ENCODE measurements at regions not wholly inside any gene's neighbourhood (a gene's known extent, or its start where the extent isn't known, plus 50 kb on each side); places are given as distances from the start of the nearest gene placed in this dataset.
"Not testable (repeated sequence)": the region's sequence is repeated elsewhere in the genome, so short reads cannot be mapped to it uniquely, and the experiment has no call there.

DNA sequence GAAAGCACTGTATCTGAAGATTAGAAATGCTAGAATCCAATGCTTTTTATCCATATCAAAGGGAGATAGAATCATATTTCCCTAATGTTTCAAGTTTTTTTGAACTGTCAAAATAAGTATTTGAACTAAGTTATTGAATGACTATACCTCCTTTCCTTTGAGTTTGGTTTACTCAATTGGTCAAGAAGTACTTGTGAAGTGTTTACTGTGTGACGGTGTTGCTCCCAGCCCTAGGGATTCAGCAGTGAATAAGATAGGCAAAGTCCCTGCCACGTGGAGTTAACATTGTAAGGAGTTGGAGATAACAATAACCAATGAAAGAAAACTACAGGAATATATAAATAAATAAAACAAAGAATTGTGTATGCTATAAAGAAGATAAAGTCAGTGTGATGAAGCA, 535.9 kb downstream of the FRK start:
- in situ Hi-C loops (cut with HindIII; ENCODE audit: low pct_unique_long_range_greater_than_20kb, low sequenced_read_pairs) = no loop called here

GRCh38 chr6:115521747-115522146, 538.9 kb downstream of the FRK start:
- in situ Hi-C loops (cut with HindIII; ENCODE audit: low pct_unique_long_range_greater_than_20kb, low sequenced_read_pairs); DNase-seq (ENCODE audit: low read depth): not testable (repeated sequence)

More for the DNA sequence above, 535.9 kb downstream of the FRK start:
- no peak for DNase-seq (ENCODE audit: low read depth)

DNA sequence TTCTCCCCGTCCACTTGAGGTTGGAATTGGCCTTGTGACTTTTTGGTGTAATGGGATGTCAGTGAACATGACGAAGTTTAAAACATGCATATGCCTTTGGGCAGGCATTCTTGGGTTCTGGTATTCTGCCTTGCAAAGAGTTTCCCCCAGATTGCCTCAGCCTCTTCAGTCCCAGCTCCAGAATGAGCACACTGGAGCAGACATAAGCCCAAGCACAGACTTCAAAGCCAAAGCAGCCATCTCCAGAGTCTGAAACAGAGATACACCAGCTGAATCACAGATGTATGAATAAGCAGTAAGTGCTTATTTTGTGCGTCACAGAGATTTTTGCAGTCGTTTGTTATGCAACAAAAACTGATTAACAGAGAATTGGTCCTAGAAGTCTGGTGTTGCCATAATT, 546.0 kb downstream of the FRK start:
- in situ Hi-C loops (cut with HindIII; ENCODE audit: low pct_unique_long_range_greater_than_20kb, low sequenced_read_pairs) = no loop called here
- no peak for DNase-seq (ENCODE audit: low read depth)

DNA sequence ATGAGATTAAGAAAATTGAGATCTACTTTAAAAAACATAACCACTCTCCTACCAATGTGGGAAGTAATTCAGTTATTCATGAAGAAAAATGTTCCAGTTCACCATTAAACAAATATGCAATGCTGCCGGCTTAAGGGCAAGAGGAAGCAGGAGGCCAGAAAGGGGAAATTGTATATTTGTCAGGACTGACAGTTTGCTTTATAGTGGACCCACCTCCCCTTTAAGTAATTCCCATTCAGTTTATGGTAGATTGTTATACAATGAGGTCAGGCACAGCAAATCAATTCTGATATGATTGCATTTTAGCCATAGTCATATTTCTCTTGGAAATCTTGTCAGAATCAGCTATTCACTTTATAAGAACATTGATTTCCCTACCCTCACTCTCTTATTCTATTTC, 547.8 kb downstream of the FRK start:
- DNase-seq (ENCODE audit: low read depth) = no peak
- in situ Hi-C loops (cut with HindIII; ENCODE audit: low pct_unique_long_range_greater_than_20kb, low sequenced_read_pairs) = no loop called here

DNA sequence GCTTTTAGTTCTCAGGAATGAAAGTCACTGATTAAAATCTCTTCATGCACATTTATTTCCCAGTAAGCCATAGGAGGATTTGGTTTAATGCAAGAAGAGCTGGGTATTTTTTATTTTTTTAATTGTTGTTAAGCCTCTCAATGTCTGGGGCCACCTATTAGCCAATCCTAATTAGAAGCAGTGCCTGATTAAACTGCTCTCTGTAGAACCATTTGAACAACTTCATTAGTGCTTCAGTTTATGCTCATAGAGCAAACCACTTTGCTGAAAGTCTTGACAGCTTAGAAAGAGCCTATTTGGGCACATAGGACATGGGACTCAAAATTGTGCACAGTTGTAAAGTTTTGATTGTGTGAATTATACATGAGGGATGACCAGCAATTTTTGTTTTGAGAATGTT, 548.9 kb downstream of the FRK start:
- DNase-seq (ENCODE audit: low read depth) = no peak
- in situ Hi-C loops (cut with HindIII; ENCODE audit: low pct_unique_long_range_greater_than_20kb, low sequenced_read_pairs) = no loop called here

DNA sequence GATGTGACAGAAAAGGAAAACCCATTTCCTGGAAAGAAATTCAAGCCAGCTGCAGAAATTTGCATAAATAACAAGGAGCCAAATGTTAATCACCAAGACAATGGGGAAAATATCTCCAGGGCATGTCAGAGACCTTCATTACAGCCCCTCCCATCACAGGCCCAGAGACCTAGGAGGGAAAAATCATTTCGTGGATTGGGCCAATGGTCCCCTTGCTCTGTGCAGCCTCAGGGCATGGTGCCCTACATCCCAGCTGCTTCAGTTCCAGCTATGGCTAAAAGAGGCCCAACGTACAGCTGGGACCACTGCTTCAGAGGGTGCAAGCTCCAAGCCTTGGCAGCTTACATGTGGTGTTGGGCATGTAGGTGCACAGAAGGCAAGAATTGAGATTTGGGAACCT, 558.3 kb downstream of the FRK start:
- DNase-seq (ENCODE audit: low read depth); in situ Hi-C loops (cut with HindIII; ENCODE audit: low pct_unique_long_range_greater_than_20kb, low sequenced_read_pairs): not testable (repeated sequence)

DNA sequence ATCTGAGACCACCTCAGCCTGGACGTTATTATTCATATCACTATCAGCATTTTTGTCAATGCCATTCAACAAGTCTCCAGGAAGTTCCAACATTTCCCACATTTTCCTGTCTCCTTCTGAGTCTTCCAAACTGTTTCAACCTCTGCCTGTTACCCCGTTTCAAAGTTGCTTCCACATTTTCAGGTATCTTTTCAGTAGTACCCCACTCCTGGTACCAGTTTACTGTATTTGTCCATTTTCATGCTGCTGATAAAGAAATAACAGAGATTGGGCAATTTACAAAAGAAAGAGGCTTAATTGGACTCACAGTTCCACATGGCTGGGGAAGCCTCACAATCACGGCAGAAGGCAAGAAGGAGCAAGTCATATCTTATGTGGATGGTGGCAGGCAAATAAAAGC, 565.5 kb downstream of the FRK start:
- in situ Hi-C loops (cut with HindIII; ENCODE audit: low pct_unique_long_range_greater_than_20kb, low sequenced_read_pairs) = no loop called here
- DNase-seq (ENCODE audit: low read depth) = no peak

DNA sequence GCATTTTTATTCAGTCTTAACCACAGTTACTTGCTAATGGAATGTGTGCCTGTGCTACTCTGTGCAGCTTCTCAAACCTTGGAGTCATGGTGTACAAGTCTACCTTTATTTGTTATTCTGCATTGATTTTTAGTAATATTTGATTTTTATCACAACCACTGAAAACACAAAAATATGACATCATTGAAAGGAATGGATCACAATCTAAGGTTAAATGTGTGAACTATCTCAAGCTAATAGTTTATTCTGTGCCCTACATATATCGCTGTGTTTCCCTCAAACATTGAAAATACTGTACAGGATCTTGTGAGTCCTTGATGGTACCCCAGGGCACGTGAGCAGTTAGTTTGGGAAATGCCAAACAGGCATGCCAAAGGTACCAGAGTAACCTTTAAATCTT, 573.4 kb downstream of the FRK start:
- no peak for DNase-seq (ENCODE audit: low read depth)
- in situ Hi-C loops (cut with HindIII; ENCODE audit: low pct_unique_long_range_greater_than_20kb, low sequenced_read_pairs) = no loop called here

DNA sequence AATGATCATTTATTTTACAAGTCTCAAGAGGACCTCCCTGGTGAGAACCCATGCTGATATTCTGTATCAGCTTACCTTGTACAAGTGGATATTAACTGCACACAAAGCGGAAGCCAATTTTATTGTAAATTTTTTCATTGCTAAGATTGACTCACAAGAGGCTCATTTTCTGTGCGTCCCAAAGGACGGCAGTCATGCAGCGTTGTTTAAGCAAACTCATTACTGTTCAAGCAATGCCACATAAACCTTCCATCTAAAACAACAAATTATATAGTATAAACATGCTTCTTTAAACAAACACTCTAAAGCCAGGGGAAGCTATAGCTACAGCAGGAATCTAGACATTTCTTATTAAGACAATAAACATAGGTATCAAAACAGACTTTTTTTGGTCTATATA, 575.3 kb downstream of the FRK start:
- in situ Hi-C loops (cut with HindIII; ENCODE audit: low pct_unique_long_range_greater_than_20kb, low sequenced_read_pairs) = no loop called here
- DNase-seq (ENCODE audit: low read depth) = no peak

- DNase-seq (ENCODE audit: low read depth); in situ Hi-C loops (cut with HindIII; ENCODE audit: low pct_unique_long_range_greater_than_20kb, low sequenced_read_pairs): not testable (repeated sequence)
Observed at GRCh38 chr6:115480543-115480942, 580.1 kb downstream of the FRK start.

GRCh38 chr6:115474443-115475041, 586.1 kb downstream of the FRK start:
- no peak for DNase-seq (ENCODE audit: low read depth)
- in situ Hi-C loops (cut with HindIII; ENCODE audit: low pct_unique_long_range_greater_than_20kb, low sequenced_read_pairs) = no loop called here

GRCh38 chr6:115468272-115469005, 592.3 kb downstream of the FRK start:
- in situ Hi-C loops (cut with HindIII; ENCODE audit: low pct_unique_long_range_greater_than_20kb, low sequenced_read_pairs) = no loop called here

DNA sequence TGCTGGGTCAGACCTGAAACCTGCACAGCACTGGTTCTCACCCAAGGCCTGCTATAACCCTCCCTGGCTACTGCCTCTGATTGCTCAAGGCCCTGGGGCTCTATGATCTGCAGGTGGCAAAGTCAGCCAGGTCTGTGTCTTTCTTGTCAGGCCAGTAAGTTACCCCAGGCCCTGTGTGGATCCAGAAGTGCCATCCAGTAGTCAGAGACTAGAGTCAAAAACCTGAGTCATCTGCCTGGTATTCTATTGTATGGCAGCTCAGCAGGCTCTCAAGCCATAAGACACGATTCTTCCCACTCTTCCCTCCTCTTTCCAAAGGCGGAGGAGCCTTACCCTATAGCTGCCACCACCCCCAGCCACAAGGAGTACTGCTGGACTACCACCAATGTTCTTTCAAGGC, 593.0 kb downstream of the FRK start:
- no peak for DNase-seq (ENCODE audit: low read depth)
- in situ Hi-C loops (cut with HindIII; ENCODE audit: low pct_unique_long_range_greater_than_20kb, low sequenced_read_pairs) = no loop called here

More at GRCh38 chr6:115468272-115469005, 592.3 kb downstream of the FRK start:
- DNase-seq (ENCODE audit: low read depth) = no peak

GRCh38 chr6:115460913-115461312, 599.8 kb downstream of the FRK start:
- in situ Hi-C loops (cut with HindIII; ENCODE audit: low pct_unique_long_range_greater_than_20kb, low sequenced_read_pairs) = no loop called here

GRCh38 chr6:115456848-115457247, 603.8 kb downstream of the FRK start:
- in situ Hi-C loops (cut with HindIII; ENCODE audit: low pct_unique_long_range_greater_than_20kb, low sequenced_read_pairs) = no loop called here
- DNase-seq (ENCODE audit: low read depth) = no peak

More at GRCh38 chr6:115460913-115461312, 599.8 kb downstream of the FRK start:
- DNase-seq (ENCODE audit: low read depth) = no peak

- no peak for DNase-seq (ENCODE audit: low read depth)
- in situ Hi-C loops (cut with HindIII; ENCODE audit: low pct_unique_long_range_greater_than_20kb, low sequenced_read_pairs) = no loop called here
Observed at GRCh38 chr6:115443825-115444478, 616.7 kb downstream of the FRK start.

DNA sequence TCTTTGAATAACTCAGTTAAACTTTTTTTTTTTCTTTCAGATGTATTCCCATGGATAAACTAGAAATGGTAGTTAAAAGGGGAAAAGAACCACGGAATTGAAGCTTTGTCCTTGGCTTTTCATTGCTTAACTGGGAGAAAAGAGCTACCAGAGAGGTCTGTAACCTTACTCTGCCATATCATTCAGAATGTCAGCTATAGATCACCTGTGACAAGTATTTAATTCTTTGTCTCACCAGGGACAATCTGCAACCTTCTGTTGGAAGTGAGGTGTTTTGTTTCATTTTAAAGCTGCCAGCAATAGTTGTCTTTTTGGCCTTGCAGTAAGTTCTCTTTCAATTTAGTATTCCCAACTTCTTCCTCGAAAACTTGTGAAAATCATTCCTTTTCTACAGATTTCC, 618.4 kb downstream of the FRK start:
- in situ Hi-C loops (cut with HindIII; ENCODE audit: low pct_unique_long_range_greater_than_20kb, low sequenced_read_pairs) = no loop called here
- no peak for DNase-seq (ENCODE audit: low read depth)

- DNase-seq (ENCODE audit: low read depth) = no peak
- in situ Hi-C loops (cut with HindIII; ENCODE audit: low pct_unique_long_range_greater_than_20kb, low sequenced_read_pairs) = no loop called here
Observed at GRCh38 chr6:115441651-115442050, 619.0 kb downstream of the FRK start.

DNA sequence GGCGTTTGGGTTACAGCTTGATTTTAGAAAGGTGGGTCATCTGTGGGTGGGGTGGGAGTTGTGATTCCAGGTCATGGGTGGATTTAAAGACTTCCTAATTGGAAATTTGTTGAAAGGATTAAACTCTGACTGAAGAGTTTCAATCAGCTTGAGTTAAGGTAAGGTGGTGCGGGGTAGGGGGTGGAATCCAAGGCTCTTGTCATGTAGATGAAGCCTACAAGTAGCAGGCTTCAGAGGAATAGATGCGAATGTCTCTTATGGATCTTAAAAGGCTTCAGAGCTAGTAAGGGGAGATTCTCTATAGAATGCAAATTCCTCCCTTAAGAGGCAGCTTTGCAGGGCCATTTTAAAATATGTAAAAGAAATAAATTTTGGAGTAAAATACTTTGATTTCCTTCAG, 645.3 kb downstream of the FRK start:
- in situ Hi-C loops (cut with HindIII; ENCODE audit: low pct_unique_long_range_greater_than_20kb, low sequenced_read_pairs) = no loop called here
- DNase-seq (ENCODE audit: low read depth) = no peak

Data from Caki2 (cell line).